Gastrocnemius medialis (tissue), 4 donors: ENCODE measurements at regions not wholly inside any gene's neighbourhood (a gene's known extent, or its start where the extent isn't known, plus 50 kb on each side); places are given as distances from the start of the nearest gene placed in this dataset.

Experiments used
- ATAC-seq, 2 donors: fragments of 150-250 bp; one replicate each; pipeline ENCODE4 v1.9.1; 2016
- DNase-seq, 2 donors: peaks; one replicate each; pipeline ENCODE4 v3.0.0-alpha.2; 2019
- H3K27ac ChIP-seq, 4 donors: fragments of 200-600 bp; sonication (generic); 1 replicate in 1 of 4; 2 replicates in 3 of 4; pipeline ENCODE4 v1.5.1; 2016 to 2018; ENCODE audit warnings: mild to moderate bottlenecking in 2 of 4, moderate library complexity in 1 of 4
- H3K27me3 ChIP-seq, 3 donors: fragments of 200-600 bp; sonication (generic) in 2 of 3; 1 replicate in 1 of 3; 2 replicates in 2 of 3; pipeline versions ENCODE4 v1.5.1 to v1.6.0; 2016 to 2019; ENCODE audit warnings: mild to moderate bottlenecking in 1 of 3, moderate library complexity in 1 of 3
- H3K36me3 ChIP-seq, 2 donors: fragments of 200-600 bp; sonication (generic) in 1 of 2; one replicate each; pipeline ENCODE4 v1.5.1; 2017 to 2018
- H3K4me1 ChIP-seq, 2 donors: fragments of 200-600 bp; sonication (generic) in 1 of 2; one replicate each; pipeline ENCODE4 v1.5.1; 2016 to 2017; ENCODE audit warnings: mild to moderate bottlenecking in 2 of 2
- H3K4me3 ChIP-seq, 4 donors: fragments of 200-600 bp; sonication (generic) in 3 of 4; 1 replicate in 1 of 4; 2 replicates in 3 of 4; pipeline ENCODE4 v1.5.1; 2016 to 2019; ENCODE audit warnings: mild to moderate bottlenecking in 2 of 4
- H3K9me3 ChIP-seq, 3 donors: fragments of 200-600 bp; sonication (generic) in 2 of 3; 1 replicate in 1 of 3; 2 replicates in 2 of 3; pipeline ENCODE4 v1.5.1; 2016 to 2019
- POLR2A ChIP-seq, 2 donors: fragments of 450-650 bp; IDR thresholded peaks; one replicate each; pipeline ENCODE4 v1.6.1; 2017; ENCODE audit warnings: antibody characterized with exemption in 2 of 2, mild to moderate bottlenecking in 2 of 2, moderate library complexity in 2 of 2
- in situ Hi-C, 4 donors: fragments of 200-750 bp; cut with MboI; loops; one replicate each; pipeline versions ENCODE4 v1.15.0 to v1.8.0; 2017; ENCODE audit warnings: low sequenced_read_pairs in 4 of 4
- intact Hi-C: fragments of 100-400 bp; cut with DNase I; formaldehyde crosslinking; loops from one replicate; pipeline ENCODE4 v1.15.1; 2023; ENCODE audit warnings: low total_unique reads
- TF ChIP-seq, protein P1 (sequence below), 5 experiments: fragments of 450-650 bp in 3 of 5; fragments of 200-600 bp in 2 of 5; sonication (generic) in 2 of 5; IDR thresholded peaks in 4 of 5; conservative IDR thresholded peaks in 1 of 5; 1 replicate in 4 of 5; 2 replicates in 1 of 5; pipeline ENCODE4 v1.5.1; 2016 to 2019; ENCODE audit warnings: antibody characterized with exemption in 5 of 5, mild to moderate bottlenecking in 3 of 5, moderate library complexity in 3 of 5

DNA sequence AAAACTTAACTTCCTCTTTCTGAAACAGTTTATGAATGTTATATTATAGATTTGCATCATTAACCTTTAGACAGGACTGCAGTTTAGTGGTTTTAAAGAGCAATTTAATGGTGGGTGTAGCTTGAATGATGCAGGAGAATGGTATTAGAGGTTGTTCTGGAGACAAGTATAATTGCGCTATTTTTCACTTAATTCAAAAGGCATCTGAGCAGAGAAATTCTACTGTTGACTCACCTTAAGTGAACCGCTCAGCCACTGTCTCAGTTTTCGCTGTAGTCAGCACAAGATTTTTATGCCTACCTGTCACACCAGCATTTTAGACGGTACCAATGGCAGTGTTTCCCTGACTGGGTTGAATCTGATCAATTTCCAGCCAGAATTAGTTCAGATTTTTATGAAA is 348.8 kb upstream of the DCBLD2 start:
- no peak overlapping the region for H3K27ac ChIP-seq

DNA sequence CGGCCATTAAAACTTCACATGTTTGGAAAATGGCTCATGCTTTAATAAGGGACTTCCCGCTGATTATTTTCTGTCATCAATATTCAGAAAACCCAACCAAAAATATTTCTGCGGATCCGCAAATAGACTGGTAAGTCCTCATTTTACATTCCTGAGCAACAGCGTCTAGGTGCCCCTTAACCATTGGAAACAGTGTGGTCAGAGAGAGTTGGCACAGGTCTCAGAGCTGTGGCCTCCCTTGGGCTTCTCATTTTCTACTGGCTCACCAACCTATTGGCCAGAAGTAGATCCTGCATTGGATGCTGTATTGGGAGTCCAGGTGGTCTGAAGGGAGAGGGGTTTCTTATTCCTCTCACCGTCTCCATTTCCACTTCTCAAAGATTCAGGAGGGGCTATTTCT is 348.1 kb upstream of the DCBLD2 start:
- no peak overlapping the region for H3K27ac ChIP-seq

More for the DNA sequence above, 348.8 kb upstream of the DCBLD2 start:
- H3K27me3 ChIP-seq = no peaks in the 10 kb centered on the region
- H3K36me3 ChIP-seq = no peaks in the 10 kb centered on the region
- no peak overlapping the region for H3K4me3 ChIP-seq
- TF ChIP-seq POLR2A (IDR thresholded peaks at IDR 0.05) = no peak
- TF ChIP-seq, protein P1, sequence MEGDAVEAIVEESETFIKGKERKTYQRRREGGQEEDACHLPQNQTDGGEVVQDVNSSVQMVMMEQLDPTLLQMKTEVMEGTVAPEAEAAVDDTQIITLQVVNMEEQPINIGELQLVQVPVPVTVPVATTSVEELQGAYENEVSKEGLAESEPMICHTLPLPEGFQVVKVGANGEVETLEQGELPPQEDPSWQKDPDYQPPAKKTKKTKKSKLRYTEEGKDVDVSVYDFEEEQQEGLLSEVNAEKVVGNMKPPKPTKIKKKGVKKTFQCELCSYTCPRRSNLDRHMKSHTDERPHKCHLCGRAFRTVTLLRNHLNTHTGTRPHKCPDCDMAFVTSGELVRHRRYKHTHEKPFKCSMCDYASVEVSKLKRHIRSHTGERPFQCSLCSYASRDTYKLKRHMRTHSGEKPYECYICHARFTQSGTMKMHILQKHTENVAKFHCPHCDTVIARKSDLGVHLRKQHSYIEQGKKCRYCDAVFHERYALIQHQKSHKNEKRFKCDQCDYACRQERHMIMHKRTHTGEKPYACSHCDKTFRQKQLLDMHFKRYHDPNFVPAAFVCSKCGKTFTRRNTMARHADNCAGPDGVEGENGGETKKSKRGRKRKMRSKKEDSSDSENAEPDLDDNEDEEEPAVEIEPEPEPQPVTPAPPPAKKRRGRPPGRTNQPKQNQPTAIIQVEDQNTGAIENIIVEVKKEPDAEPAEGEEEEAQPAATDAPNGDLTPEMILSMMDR (IDR thresholded peaks at IDR 0.05 in 4 of 5, conservative IDR thresholded peaks at IDR 0.05 in 1 of 5) = no peak
- no peaks in the 10 kb centered on the region for H3K9me3 ChIP-seq
- intact Hi-C loops = no loop called here
- in situ Hi-C loops = no loop called here
- no peaks in the 10 kb centered on the region for H3K4me1 ChIP-seq
- ATAC-seq = no peak
- DNase-seq = no peak

DNA sequence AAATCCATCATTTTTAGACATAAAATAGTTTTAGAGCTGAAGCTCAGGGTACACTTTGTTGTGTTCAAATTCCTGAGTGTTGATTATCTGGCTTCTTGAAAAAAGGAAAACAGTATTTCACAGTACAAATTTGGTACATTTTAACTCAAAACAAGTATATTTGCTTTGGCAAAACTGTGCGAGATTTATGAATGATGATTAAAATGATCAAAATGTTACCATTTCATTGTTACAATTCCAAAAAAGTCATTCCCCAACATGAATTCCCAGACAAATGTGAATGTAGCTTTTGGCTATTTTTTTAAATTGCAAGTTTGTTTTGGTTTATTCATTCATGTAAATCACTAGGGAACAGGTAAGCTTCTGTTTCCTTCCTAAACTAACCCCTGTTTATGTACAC is 347.4 kb upstream of the DCBLD2 start:
- no peaks in the 10 kb centered on the region for H3K27me3 ChIP-seq
- in situ Hi-C loops (no loop called here), intact Hi-C loops (no loop called here)
- TF ChIP-seq, protein P1 (IDR thresholded peaks at IDR 0.05 in 4 of 5, conservative IDR thresholded peaks at IDR 0.05 in 1 of 5) = no peak
- no peak for TF ChIP-seq POLR2A (IDR thresholded peaks at IDR 0.05)
- H3K4me3 ChIP-seq = no peak overlapping the region
- no peaks in the 10 kb centered on the region for H3K4me1 ChIP-seq
- H3K36me3 ChIP-seq = no peaks in the 10 kb centered on the region
- DNase-seq (no peak), ATAC-seq (no peak)
- no peak overlapping the region for H3K27ac ChIP-seq
- H3K9me3 ChIP-seq = no peaks in the 10 kb centered on the region

More for the DNA sequence above, 348.1 kb upstream of the DCBLD2 start:
- in situ Hi-C loops = no loop called here
- H3K4me1 ChIP-seq = no peaks in the 10 kb centered on the region
- no peak overlapping the region for H3K4me3 ChIP-seq
- no peaks in the 10 kb centered on the region for H3K27me3 ChIP-seq
- no peak for ATAC-seq
- intact Hi-C loops = no loop called here
- TF ChIP-seq, protein P1 (IDR thresholded peaks at IDR 0.05 in 4 of 5, conservative IDR thresholded peaks at IDR 0.05 in 1 of 5) = no peak
- no peak for TF ChIP-seq POLR2A (IDR thresholded peaks at IDR 0.05)
- no peaks in the 10 kb centered on the region for H3K9me3 ChIP-seq
- H3K36me3 ChIP-seq = no peaks in the 10 kb centered on the region
- no peak for DNase-seq

DNA sequence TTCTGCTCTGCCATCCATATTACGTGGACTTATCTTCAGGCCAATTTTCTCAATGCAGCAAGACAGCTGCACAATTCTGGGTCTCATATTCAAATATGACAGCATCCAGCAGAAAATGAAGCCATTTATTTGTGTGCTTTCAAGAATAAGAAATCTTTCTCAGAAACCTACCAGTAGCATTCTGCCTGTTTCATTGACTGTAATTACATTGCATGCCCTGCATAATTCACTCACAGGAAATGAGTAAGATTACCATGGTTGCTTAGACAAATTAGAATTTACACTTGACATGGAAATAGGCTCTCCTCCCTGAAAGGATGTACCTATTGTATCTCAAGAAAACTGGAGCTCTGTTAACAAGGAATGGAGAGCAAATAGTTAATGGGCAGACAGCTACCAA is 346.6 kb upstream of the DCBLD2 start:
- H3K27ac ChIP-seq = no peak overlapping the region
- DNase-seq (no peak), ATAC-seq (no peak)
- no peaks in the 10 kb centered on the region for H3K9me3 ChIP-seq
- TF ChIP-seq, protein P1 (IDR thresholded peaks at IDR 0.05 in 4 of 5, conservative IDR thresholded peaks at IDR 0.05 in 1 of 5) = no peak
- TF ChIP-seq POLR2A (IDR thresholded peaks at IDR 0.05) = no peak
- H3K27me3 ChIP-seq = no peaks in the 10 kb centered on the region
- intact Hi-C loops (no loop called here), in situ Hi-C loops (no loop called here)
- no peaks in the 10 kb centered on the region for H3K36me3 ChIP-seq
- H3K4me3 ChIP-seq = no peak overlapping the region
- no peaks in the 10 kb centered on the region for H3K4me1 ChIP-seq

DNA sequence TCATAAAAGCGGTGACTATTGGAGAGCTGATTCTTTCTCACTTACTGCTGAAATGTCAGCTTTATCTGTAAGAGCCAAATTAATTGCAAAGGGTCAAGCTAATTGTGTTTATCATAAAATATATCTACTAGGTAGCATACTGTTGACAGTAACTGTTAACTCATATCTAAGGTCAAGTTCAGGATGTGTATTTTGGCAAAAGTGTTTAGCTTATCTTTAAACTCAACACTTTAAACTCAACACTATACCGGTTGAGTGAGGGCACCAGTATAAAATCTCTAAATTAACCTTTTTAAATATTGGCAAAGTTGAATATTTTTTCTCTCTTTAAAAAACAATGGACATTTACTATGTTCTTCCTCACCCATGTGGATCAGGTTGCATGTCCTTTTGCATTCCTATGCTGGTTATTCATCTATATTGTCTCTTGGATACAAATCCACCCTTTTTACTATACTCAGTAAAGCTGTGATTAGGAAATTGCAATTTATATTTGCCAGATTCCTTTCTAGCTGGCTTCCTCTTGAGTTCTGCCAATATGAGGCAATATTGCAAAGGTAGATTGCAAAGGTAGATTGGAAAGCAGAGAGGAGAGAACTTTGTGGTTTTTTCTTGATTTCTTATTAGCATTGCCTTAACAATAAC is 344.6 kb upstream of the DCBLD2 start:
- ATAC-seq = no peak
- Histone ChIP-seq H3K4me1 (no peaks in the 10 kb centered on the region), H3K27me3 (no peaks in the 10 kb centered on the region), H3K27ac (no peak overlapping the region), H3K36me3 (no peaks in the 10 kb centered on the region), H3K4me3 (no peak overlapping the region), H3K9me3 (no peaks in the 10 kb centered on the region)
- in situ Hi-C loops = no loop called here
- TF ChIP-seq POLR2A (IDR thresholded peaks at IDR 0.05) = no peak
- TF ChIP-seq, protein P1 (IDR thresholded peaks at IDR 0.05 in 4 of 5, conservative IDR thresholded peaks at IDR 0.05 in 1 of 5) = no peak
- intact Hi-C loops = no loop called here
- DNase-seq = no peak
